ENCODE measurements at regions not wholly inside any gene's neighbourhood (a gene's known extent, or its start where the extent isn't known, plus 50 kb on each side); places are given as distances from the start of the nearest gene placed in this dataset.

DNA sequence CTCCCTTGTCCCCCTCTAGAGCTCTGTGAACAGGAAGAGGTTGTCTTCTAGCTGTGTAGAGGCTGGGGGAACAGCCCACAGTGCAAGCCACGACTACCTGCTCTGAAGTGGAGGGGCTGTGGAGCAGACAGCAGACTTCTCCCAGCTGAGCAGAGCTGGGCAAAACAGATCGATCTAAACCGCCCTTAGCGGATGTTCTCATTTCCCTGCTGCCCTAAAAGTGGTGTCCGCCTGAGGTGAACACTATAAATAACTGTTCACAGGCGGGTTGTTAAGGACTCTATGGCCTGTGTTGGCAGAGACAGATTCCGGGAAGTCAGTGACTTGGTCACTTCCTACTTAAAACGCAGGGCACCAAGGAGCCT, 203.2 kb downstream of the RHOU start:
- TF ChIP-seq ZNF274 (IDR thresholded peaks at IDR 0.05; ENCODE audit: low read depth, low read length) (no peak), YY1 (IDR thresholded peaks at IDR 0.05; ENCODE audit: insufficient read depth, insufficient read length) (no peak), SUZ12 (IDR thresholded peaks at IDR 0.05; ENCODE audit: extremely low read depth, insufficient read depth, insufficient read length) (no peak)

Data from NT2/D1 (cell line).